ENCODE measurements at regions not wholly inside any gene's neighbourhood (a gene's known extent, or its start where the extent isn't known, plus 50 kb on each side); places are given as distances from the start of the nearest gene placed in this dataset.

GRCh38 chr3:67964596-67964995, 310.2 kb upstream of the SUCLG2 start:
- Histone ChIP-seq H3K4me1 (ENCODE audit: insufficient read depth, low read length, poor library complexity, severe bottlenecking) (no peaks in the 10 kb centered on the region), H3K9ac (ENCODE audit: low read depth, low read length, poor library complexity, severe bottlenecking) (no peak overlapping the region), H3K4me3 (ENCODE audit: low read length, poor library complexity, severe bottlenecking) (no peak overlapping the region), H3F3A (ENCODE audit: low read depth) (no peaks in the 10 kb centered on the region), H3K79me2 (ENCODE audit: insufficient read depth, low read length) (no peaks in the 10 kb centered on the region), H2AFZ (ENCODE audit: low read length) (no peak overlapping the region), H4K20me1 (ENCODE audit: insufficient read depth, low read length, poor library complexity, severe bottlenecking) (no peaks in the 10 kb centered on the region), H3K4me2 (ENCODE audit: low read depth, low read length, poor library complexity, severe bottlenecking) (no peak overlapping the region), H3K27me3 (ENCODE audit: insufficient read depth, low read length, poor library complexity, severe bottlenecking) (no peaks in the 10 kb centered on the region), H3K36me3 (ENCODE audit: insufficient read depth, low read length) (no peaks in the 10 kb centered on the region), H3K9me3 (ENCODE audit: insufficient read depth, low read depth, low read length) (0 out of 2 replicates have a peak, but pooled peaks cover 2% of the 10 kb centered on the region), H3K9me2 (replicated peaks; ENCODE audit: low read depth, low read length) (0 out of 2 replicates have a peak, but pooled peaks cover 3% of the 10 kb centered on the region)
- no peak for TF ChIP-seq EZH2phosphoT487 (IDR thresholded peaks at IDR 0.05; ENCODE audit: borderline replicate concordance)
- no peak for TF ChIP-seq CTCF (conservative IDR thresholded peaks at IDR 0.05; ENCODE audit: low read length)

DNA sequence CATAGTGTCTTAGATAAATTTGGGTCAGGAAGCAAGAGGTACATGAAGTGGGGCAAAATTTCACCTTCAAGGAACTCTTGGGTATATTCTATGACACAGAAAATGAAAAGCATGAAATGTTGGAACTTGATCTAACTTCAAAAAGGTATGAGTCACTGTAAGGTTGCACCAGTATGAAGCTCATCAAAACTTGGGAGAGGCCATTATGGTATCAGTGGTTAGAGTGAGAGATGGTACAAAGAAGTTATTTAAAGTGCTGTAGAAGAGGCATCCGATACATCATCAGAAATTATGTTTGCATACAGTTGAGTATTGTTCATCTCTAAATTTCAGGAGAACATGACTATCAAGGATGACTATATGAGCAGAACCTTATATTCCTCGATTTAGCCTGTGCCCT, 302.9 kb upstream of the SUCLG2 start:
- Histone ChIP-seq H3K4me3 (ENCODE audit: low read length, poor library complexity, severe bottlenecking) (no peak overlapping the region), H3K79me2 (ENCODE audit: insufficient read depth, low read length) (no peaks in the 10 kb centered on the region), H3K27me3 (ENCODE audit: insufficient read depth, low read length, poor library complexity, severe bottlenecking) (no peaks in the 10 kb centered on the region), H2AFZ (ENCODE audit: low read length) (no peak overlapping the region), H3F3A (ENCODE audit: low read depth) (no peaks in the 10 kb centered on the region), H3K9me2 (replicated peaks; ENCODE audit: low read depth, low read length) (no peaks in the 10 kb centered on the region), H3K4me2 (ENCODE audit: low read depth, low read length, poor library complexity, severe bottlenecking) (no peak overlapping the region), H3K36me3 (ENCODE audit: insufficient read depth, low read length) (no peaks in the 10 kb centered on the region), H3K9ac (ENCODE audit: low read depth, low read length, poor library complexity, severe bottlenecking) (no peak overlapping the region), H3K9me3 (ENCODE audit: insufficient read depth, low read depth, low read length) (no peaks in the 10 kb centered on the region), H3K4me1 (ENCODE audit: insufficient read depth, low read length, poor library complexity, severe bottlenecking) (no peaks in the 10 kb centered on the region), H4K20me1 (ENCODE audit: insufficient read depth, low read length, poor library complexity, severe bottlenecking) (no peaks in the 10 kb centered on the region)
- TF ChIP-seq CTCF (conservative IDR thresholded peaks at IDR 0.05; ENCODE audit: low read length): no peak
- no peak for TF ChIP-seq EZH2phosphoT487 (IDR thresholded peaks at IDR 0.05; ENCODE audit: borderline replicate concordance)

GRCh38 chr3:67947808-67948508, 293.5 kb upstream of the SUCLG2 start:
- TF ChIP-seq CTCF (conservative IDR thresholded peaks at IDR 0.05; ENCODE audit: low read length) (no peak), EZH2phosphoT487 (IDR thresholded peaks at IDR 0.05; ENCODE audit: borderline replicate concordance) (no peak)
- Histone ChIP-seq H3K4me3 (ENCODE audit: low read length, poor library complexity, severe bottlenecking) (no peak overlapping the region), H3F3A (ENCODE audit: low read depth) (no peaks in the 10 kb centered on the region), H2AFZ (ENCODE audit: low read length) (no peak overlapping the region), H3K9ac (ENCODE audit: low read depth, low read length, poor library complexity, severe bottlenecking) (no peak overlapping the region), H3K9me3 (ENCODE audit: insufficient read depth, low read depth, low read length) (no peaks in the 10 kb centered on the region; the same call in 1 of the 2 replicates), H3K4me2 (ENCODE audit: low read depth, low read length, poor library complexity, severe bottlenecking) (no peak overlapping the region), H3K9me2 (replicated peaks; ENCODE audit: low read depth, low read length) (no peaks in the 10 kb centered on the region), H3K36me3 (ENCODE audit: insufficient read depth, low read length) (no peaks in the 10 kb centered on the region), H4K20me1 (ENCODE audit: insufficient read depth, low read length, poor library complexity, severe bottlenecking) (no peaks in the 10 kb centered on the region), H3K79me2 (ENCODE audit: insufficient read depth, low read length) (no peaks in the 10 kb centered on the region), H3K27me3 (ENCODE audit: insufficient read depth, low read length, poor library complexity, severe bottlenecking) (no peaks in the 10 kb centered on the region), H3K4me1 (ENCODE audit: insufficient read depth, low read length, poor library complexity, severe bottlenecking) (no peaks in the 10 kb centered on the region)
